GM19438 (cell line): ENCODE measurements at regions not wholly inside any gene's neighbourhood (a gene's known extent, or its start where the extent isn't known, plus 50 kb on each side); places are given as distances from the start of the nearest gene placed in this dataset.

Experiments
- ATAC-seq: cut with Tn5 transposase; IDR thresholded peaks from one replicate; pipeline ENCODE4 v1.9.1; 2021; ENCODE audit warnings: low read depth; ENCODE audit not compliant: unreplicated experiment

DNA sequence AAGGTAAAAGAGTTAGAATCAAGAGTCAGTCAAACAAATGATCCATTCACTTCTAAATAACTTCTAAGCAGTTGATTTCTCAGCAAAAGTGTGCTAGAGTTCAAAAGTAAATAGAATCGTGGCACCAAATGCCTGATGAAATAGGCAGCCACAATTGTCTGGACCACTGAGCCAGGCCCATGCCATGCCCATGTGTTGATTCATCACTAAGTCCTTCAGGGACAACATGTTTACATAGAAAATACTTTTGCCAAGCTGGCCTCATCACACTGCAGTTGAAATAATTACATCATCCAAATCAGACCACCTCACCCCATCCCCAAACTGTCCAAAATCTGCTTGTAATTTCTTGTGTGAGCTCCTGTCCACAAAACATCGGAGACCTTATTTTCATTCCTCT is 216.3 kb downstream of the IGSF11 start:
- no peak for ATAC-seq

DNA sequence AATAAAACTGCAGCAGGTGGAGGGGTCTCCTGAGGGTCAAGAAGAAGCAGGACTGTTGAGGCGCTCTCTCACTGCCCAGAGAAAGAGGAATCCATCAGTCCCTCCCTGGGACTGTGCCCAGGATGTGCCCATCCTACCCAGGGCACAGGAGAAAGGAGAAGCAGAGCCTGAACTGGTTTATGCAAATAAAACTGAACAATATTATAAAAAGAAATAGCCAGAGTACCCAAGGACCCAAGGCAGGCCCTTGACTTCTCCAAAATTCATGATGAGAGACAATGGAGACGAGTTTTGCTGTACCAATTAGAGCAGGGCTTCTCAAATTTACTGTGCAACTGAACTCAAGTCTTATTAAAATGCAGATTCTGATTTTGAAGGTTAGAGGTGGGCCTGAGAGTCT is 211.0 kb downstream of the IGSF11 start:
- no peak for ATAC-seq

DNA sequence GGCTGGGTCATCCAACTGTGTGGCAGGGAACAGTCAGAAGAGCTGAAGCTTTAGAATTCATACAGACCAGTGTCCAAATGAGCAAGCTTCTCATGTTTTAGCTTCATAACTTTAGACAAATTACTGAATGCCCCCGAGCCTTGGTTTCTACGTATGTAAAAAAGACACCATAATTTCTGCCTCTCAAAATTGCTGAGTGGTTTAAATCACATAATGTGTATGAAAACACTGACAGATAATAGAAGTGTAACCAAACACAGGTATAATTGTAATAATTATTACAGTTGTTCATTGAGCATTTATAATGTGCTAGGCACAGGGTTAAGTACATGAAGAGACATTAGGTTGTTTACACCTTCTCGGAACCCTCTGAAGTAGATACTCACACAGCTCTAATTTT is 207.2 kb downstream of the IGSF11 start:
- ATAC-seq: no peak

DNA sequence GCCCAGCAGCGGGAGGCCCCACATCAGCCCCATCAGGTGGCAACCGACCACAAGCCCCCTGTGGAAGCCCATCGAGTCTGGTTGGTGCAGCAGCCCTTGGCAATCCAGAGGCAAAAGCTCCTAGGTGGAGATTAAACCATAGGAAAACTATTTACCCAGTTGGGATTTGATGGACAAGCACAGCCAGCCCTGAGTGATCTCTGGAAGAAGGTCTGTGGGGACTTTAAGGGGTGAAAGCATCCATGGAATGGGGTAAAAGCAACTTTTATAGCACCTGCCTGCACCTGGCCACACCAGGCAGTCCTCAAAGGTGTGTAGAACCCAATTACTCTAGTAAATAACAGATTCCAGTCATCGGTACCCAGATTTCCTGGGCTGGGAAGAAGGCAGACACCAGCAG is 206.3 kb downstream of the IGSF11 start:
- no peak for ATAC-seq

DNA sequence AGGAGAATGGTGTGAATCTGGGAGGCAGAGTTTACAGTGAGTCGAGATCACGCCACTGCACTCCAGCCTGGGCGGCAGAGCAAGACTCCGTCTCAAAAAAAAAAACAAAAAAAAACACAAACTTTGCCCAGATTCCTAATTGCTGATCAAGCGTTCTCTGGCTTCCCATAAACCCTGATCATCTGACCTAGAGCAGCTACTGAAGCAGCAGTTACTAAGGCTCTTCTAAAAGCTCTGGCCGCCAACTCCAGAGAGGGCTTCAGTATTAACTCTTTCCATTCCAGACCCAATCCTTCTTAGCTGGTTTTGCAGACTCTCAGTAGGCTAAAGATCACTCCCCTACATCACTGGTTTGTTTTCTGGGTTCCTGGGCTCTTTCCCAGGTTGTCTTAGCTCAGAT is 201.6 kb downstream of the IGSF11 start:
- no peak for ATAC-seq

DNA sequence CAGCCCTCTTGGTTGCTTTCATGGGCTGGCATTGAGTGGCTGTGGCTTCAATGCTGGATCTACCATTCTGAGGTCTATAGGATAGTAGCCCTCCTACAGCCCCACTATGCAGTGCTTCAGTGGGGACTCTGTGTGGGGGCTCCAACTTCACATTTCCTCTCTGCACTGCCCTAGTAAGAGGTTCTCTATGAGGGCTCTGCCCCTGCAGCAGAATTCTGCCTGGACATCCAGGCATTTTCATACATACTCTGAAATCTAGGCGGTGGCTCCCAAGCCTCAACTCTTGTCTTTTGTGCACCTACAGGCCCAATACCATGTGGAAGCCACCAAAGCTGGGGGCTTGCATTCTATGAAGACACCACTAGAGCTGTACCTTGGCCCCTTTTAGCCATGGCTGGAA is 195.8 kb downstream of the IGSF11 start:
- no peak for ATAC-seq

DNA sequence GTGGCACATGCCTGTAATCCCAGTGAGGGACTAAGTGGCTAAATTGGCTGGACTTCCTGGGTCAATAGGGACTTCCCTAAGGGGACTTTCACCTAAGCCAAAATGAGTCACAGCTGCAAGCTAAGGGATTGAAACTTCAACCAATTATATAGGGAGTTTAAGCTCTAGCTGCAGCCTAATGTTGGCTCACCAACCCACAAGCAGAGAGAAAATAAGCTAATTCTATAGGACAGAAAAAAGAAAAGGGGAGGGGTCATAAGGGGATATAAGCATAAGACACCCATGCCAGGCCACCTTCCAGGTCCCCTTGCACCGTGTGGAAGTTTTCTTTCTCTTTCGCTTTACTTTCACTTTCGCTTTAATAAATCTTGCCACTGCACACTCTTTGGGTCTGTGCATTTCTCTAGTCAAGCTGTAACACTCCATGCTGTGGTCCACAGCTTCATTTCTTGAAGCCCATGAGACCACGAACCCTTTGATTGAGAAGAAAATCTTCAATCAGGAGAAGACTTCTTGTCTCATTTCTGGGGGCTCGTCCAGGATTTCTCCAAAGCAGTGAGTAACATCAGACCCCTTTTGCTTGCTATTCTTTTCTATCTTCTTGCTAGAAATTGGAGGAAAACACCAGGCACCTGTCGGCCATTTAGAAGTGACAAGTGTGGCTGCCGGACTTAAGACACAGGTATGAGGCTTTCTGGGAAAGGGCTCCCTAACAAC is 192.3 kb downstream of the IGSF11 start:
- no peak for ATAC-seq

DNA sequence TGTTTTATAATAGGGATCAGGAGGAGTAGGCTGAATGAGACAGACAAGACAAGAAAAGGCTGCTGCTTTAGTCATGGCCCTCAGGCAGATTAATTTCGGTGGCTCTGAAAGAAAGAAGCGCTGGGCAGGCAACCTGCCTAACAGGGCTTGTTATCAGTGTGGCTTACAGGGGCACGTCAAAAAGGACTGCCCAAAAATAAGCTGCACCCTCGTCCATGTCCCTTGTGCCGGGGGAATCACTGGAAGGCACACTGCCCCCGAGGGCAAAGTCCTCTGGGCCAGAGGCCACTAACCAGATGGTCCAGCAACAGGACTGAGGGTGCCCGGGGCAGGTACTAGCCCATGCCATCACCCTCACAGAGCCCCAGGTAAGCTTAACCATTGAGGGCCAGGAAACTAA is 188.5 kb downstream of the IGSF11 start:
- ATAC-seq: no peak
